Duodenal mucosa (tissue), 2 donors: ENCODE measurements at regions not wholly inside any gene's neighbourhood (a gene's known extent, or its start where the extent isn't known, plus 50 kb on each side); places are given as distances from the start of the nearest gene placed in this dataset.

Source experiments
- H3K27ac ChIP-seq: one replicate; pipeline ENCODE4 v1.7.0; 2013; ENCODE audit warnings: low read depth, low read length
- H3K27me3 ChIP-seq, 2 donors: one replicate each; pipeline ENCODE4 v1.7.0; 2013; ENCODE audit warnings: low read length in 2 of 2, control low read depth in 1 of 2; ENCODE audit not compliant: insufficient read depth in 2 of 2, control insufficient read depth in 1 of 2
- H3K36me3 ChIP-seq, 2 donors: one replicate each; pipeline ENCODE4 v1.7.0; 2013; ENCODE audit warnings: low read length in 2 of 2, control low read depth in 1 of 2; ENCODE audit not compliant: insufficient read depth in 2 of 2, control insufficient read depth in 1 of 2
- H3K4me1 ChIP-seq, 2 donors: one replicate each; pipeline ENCODE4 v1.7.0; 2013; ENCODE audit warnings: low read length in 2 of 2, control low read depth in 1 of 2; ENCODE audit not compliant: insufficient read depth in 2 of 2, control insufficient read depth in 1 of 2
- H3K4me3 ChIP-seq, 2 donors: one replicate each; pipeline ENCODE4 v1.7.0; 2013; ENCODE audit warnings: low read length in 2 of 2, low read depth in 1 of 2
- H3K9ac ChIP-seq, 2 donors: one replicate each; pipeline ENCODE4 v1.7.0; 2013; ENCODE audit warnings: low read length in 2 of 2, low read depth in 1 of 2
- H3K9me3 ChIP-seq, 2 donors: one replicate each; pipeline ENCODE4 v1.7.0; 2013; ENCODE audit warnings: low read length in 2 of 2, control low read depth in 1 of 2; ENCODE audit not compliant: control insufficient read depth in 1 of 2

DNA sequence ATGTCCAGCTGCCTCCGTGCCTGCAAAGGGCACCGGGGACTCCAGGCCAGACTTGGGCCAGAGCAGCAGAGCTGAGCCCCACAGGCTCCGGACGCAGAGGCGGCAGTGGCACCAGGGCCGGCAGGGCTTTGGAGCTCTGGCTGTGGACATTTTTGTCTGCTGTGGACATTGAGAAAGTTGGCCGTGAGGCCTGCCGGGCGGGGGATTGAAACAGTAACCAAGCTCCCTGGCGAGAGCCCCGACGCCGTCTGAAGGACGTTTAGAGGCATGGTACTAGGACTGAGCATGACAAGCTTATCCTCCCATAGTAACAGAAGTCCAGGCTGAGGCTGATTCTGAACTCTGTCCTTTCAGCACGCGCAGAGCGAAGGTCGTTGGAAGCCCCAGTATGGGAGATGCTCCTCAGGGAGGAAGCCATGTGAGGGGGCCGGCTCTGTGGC is 323.8 kb downstream of the AMY1C start:
- H3K4me3 ChIP-seq: no peak overlapping the region

DNA sequence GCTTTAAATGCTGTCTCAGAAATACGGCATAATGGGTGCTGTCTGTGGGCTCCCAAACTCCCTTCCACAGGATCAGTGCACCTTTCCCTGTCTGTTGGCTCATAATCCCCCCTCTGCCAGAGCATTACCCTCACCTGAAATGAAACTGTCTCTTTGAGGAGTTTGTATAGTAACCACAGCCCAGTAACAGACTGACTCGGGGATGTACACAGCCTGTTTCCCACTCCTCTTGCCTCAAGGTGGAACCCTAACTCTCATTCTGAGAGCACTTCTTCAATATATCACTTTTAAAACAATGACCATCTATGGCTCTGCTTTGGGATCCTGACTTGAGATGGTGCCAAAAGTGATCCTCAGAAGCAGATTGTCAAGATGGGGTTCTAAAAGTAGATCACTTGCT is 332.5 kb downstream of the AMY1C start:
- Histone ChIP-seq H3K27ac (no peak overlapping the region), H3K36me3 (no peaks in the 10 kb centered on the region), H3K27me3 (no peaks in the 10 kb centered on the region), H3K4me1 (no peaks in the 10 kb centered on the region), H3K9ac (no peak overlapping the region), H3K9me3 (no peaks in the 10 kb centered on the region), H3K4me3 (no peak overlapping the region)

More for the DNA sequence above, 323.8 kb downstream of the AMY1C start:
- no peak overlapping the region for H3K9ac ChIP-seq
- H3K36me3 ChIP-seq: no peaks in the 10 kb centered on the region
- H3K4me1 ChIP-seq: no peaks in the 10 kb centered on the region
- H3K27ac ChIP-seq: no peak overlapping the region
- no peaks in the 10 kb centered on the region for H3K27me3 ChIP-seq
- H3K9me3 ChIP-seq: peaks cover 2 to 5% of the 10 kb centered on the region in 2 donors

DNA sequence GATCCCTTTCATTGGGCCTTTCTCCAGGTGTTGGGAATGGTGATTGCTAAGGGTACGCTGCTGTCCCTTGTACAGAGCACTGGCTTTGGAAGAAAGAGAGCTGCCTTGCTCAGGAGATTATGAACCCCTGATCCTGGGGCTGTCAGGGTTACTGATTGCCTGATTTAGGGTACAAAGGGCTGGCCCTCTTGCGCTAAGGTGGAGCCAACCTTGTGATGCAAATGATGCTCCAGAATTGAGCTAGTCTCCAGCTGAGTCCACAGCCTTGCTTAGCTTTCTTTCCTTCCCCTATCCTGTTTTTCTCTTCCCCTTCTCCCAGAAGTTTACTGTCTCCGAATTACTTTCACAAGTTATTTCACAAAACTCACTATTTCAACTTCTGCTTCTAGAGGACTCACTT is 334.7 kb downstream of the AMY1C start:
- Histone ChIP-seq H3K4me3 (no peak overlapping the region), H3K9ac (no peak overlapping the region)

DNA sequence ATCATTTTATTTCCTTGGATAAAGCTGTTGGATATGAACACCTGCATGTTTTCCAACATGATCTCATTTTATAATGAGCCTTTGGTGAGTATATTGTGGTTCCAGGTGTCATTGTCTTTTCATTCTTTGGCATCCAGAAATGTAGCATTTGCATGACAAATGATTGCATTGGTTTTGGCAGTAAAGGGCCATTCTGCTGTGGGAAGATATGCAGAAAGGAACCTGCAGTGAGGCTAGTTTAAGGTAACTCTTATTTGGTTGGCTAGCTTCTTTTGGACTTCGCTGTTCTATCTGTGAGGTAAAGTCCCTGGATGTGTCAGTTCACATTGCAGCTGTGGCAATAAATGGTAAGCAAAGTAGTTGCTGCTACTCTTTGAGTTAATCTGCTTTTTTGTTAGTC is 343.0 kb downstream of the AMY1C start:
- H3K27ac ChIP-seq: no peak overlapping the region
- H3K4me1 ChIP-seq: no peaks in the 10 kb centered on the region
- H3K9me3 ChIP-seq: no peaks in the 10 kb centered on the region
- H3K36me3 ChIP-seq: no peaks in the 10 kb centered on the region
- no peak overlapping the region for H3K9ac ChIP-seq
- no peaks in the 10 kb centered on the region for H3K27me3 ChIP-seq
- H3K4me3 ChIP-seq: no peak overlapping the region

More for the DNA sequence above, 334.7 kb downstream of the AMY1C start:
- H3K27ac ChIP-seq: no peak overlapping the region
- no peaks in the 10 kb centered on the region for H3K9me3 ChIP-seq
- no peaks in the 10 kb centered on the region for H3K27me3 ChIP-seq
- no peaks in the 10 kb centered on the region for H3K36me3 ChIP-seq
- H3K4me1 ChIP-seq: no peaks in the 10 kb centered on the region

DNA sequence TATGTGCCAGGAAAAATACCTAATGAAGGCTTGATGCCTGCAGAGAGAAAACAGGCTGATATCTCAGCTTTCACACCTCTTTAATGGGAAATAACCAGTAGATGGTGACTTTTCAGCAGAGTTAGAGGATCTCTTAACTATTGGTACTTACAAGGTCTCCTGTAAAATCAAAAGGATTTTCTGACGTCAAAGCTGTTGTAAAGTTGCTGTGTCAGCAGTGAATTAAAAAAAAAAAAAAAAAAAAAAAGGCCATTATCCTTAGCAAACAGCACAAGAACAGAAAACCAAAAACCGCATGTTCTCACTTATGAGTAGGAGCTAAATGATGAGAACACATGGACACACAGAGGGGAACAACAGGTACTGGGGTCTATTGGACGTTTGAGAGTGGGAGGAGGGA is 349.1 kb downstream of the AMY1C start:
- Histone ChIP-seq H3K36me3 (no peaks in the 10 kb centered on the region), H3K9ac (no peak overlapping the region), H3K27ac (no peak overlapping the region), H3K9me3 (peaks cover 0 to 2% of the 10 kb centered on the region in 2 donors), H3K27me3 (no peaks in the 10 kb centered on the region), H3K4me1 (no peaks in the 10 kb centered on the region), H3K4me3 (no peak overlapping the region)

DNA sequence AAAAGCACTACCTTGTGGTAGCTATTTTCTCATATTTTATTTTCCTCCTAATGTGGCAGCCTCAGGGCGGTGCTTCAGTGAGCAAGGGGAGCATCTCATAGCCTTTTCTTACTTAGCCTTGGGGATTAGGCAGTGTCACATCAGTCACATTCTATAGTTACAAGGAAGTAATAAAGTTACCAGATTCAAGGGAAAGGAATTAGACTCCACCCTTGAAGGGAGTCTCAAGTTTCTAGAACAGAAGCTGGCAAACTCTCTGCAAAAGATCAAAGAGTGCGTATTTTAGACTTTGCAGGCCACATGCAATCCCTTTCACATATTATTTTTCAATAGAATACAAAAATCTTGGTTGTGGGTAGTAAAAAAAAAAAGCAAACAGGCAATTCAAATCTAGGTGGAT is 350.4 kb downstream of the AMY1C start:
- Histone ChIP-seq H3K9me3 (peaks cover 0 to 2% of the 10 kb centered on the region in 2 donors), H3K27me3 (no peaks in the 10 kb centered on the region), H3K4me3 (no peak overlapping the region), H3K9ac (no peak overlapping the region), H3K27ac (no peak overlapping the region), H3K36me3 (no peaks in the 10 kb centered on the region), H3K4me1 (no peaks in the 10 kb centered on the region)

DNA sequence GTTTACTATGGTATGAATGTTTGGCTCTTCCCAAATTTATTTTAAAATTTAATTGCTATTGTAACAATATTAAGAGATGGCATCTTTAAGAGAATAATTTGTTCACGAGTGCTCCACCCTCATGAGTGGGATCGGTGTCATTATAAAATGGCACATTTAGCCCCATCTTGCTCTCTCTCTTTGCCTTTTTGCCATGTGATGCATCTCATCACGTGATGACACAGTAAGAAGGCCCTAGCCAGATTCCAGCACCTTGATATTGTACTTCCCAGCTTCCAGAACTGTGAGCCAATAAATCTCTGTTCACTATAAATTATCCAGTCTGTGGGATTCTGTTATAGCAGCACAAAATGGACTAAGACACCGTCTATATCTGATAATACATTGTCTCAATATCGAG is 355.8 kb downstream of the AMY1C start:
- Histone ChIP-seq H3K4me1 (no peaks in the 10 kb centered on the region), H3K9me3 (no peaks in the 10 kb centered on the region), H3K27ac (no peak overlapping the region), H3K9ac (no peak overlapping the region), H3K4me3 (no peak overlapping the region), H3K27me3 (no peaks in the 10 kb centered on the region), H3K36me3 (no peaks in the 10 kb centered on the region)

DNA sequence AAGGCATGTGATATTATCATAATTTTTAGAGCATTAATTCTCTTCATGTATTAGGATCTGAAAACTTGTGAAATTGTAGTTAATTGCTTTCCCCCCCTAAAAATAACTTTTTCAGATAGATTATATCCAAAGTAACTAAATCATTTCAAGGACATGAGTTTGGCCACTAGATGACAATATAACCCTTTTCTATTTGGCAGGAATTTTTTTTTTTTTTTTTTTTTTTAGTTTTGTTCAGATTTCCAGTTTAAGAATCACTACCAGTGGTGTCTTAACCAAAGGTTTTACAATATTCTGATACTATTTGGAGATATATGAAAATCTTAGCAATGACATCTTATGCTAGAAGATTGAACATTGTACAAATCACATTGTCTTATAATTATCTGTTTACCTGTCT is 370.8 kb downstream of the AMY1C start:
- no peak overlapping the region for H3K27ac ChIP-seq
- no peaks in the 10 kb centered on the region for H3K27me3 ChIP-seq
- no peak overlapping the region for H3K9ac ChIP-seq
- H3K4me3 ChIP-seq: no peak overlapping the region
- H3K4me1 ChIP-seq: no peaks in the 10 kb centered on the region
- H3K9me3 ChIP-seq: no peaks in the 10 kb centered on the region
- H3K36me3 ChIP-seq: no peaks in the 10 kb centered on the region

DNA sequence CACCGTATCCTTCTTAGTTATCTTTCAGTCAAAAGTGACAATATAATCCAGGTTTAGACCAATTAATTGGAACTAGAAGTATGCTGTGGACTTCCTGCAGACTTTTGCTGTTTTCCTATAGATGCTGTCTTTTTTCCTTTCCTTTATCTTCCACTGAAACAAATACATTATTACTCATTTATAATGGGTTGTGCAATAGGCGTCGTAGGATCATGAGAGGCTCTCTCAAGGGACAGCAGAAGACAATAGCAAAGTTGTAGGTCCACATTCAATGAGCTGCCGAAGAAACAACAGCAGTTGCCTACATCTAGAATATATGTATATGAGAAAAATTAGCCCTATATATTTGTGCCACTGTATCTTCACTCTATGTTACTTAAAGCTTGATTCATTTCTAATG is 371.6 kb downstream of the AMY1C start:
- Histone ChIP-seq H3K4me3 (no peak overlapping the region), H3K9ac (no peak overlapping the region), H3K27me3 (no peaks in the 10 kb centered on the region), H3K4me1 (no peaks in the 10 kb centered on the region), H3K27ac (no peak overlapping the region), H3K9me3 (no peaks in the 10 kb centered on the region), H3K36me3 (no peaks in the 10 kb centered on the region)

DNA sequence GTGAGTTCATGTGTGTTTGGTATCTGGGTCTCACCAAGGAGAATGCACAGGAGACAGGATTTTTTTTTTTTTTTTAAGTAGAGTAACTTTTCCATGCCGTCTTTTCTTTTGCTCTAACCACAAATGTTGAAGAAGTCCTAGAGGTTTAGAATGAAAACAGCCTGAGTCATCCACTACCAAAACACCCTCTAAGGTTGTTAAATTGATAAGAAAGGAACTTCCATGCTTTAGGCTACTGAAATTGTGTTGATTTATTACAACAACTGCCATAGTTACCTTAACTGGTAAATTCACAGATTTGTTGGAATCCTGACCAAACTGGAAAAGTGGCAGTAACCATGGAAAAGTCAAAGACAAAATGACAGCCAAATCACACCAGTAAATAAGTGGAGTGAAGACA is 375.6 kb downstream of the AMY1C start:
- no peak overlapping the region for H3K27ac ChIP-seq
- H3K27me3 ChIP-seq: no peaks in the 10 kb centered on the region
- H3K9me3 ChIP-seq: no peaks in the 10 kb centered on the region
- no peaks in the 10 kb centered on the region for H3K4me1 ChIP-seq
- H3K4me3 ChIP-seq: no peak overlapping the region
- no peaks in the 10 kb centered on the region for H3K36me3 ChIP-seq
- H3K9ac ChIP-seq: no peak overlapping the region

DNA sequence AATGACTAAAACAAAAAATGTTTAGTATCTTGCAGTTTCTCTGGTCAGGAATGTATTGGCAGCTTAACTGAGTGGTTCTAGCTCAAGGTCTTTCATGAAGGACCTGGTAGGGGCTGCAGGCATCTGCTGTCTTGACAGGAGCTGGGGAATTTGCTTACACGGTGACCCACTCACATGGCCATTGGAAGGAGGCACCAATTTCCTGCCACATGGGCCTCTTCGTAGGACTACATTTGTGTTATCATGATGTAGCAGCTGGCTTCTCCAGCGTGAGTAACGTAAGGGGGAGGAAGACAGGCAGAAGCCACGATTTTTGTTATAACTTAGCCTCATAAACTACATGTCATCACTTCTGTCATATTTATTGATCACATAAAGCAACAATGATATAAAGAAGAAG is 376.3 kb downstream of the AMY1C start:
- no peaks in the 10 kb centered on the region for H3K9me3 ChIP-seq
- H3K27ac ChIP-seq: no peak overlapping the region

More for the DNA sequence above, 376.3 kb downstream of the AMY1C start:
- no peaks in the 10 kb centered on the region for H3K27me3 ChIP-seq
- H3K4me3 ChIP-seq: no peak overlapping the region
- no peaks in the 10 kb centered on the region for H3K4me1 ChIP-seq
- no peaks in the 10 kb centered on the region for H3K36me3 ChIP-seq
- no peak overlapping the region for H3K9ac ChIP-seq
